Gastrocnemius medialis (tissue), 4 donors: ENCODE measurements at regions not wholly inside any gene's neighbourhood (a gene's known extent, or its start where the extent isn't known, plus 50 kb on each side); places are given as distances from the start of the nearest gene placed in this dataset.

Experiments used
- ATAC-seq, 2 donors: fragments of 150-250 bp; one replicate each; pipeline ENCODE4 v1.9.1; 2016
- DNase-seq, 2 donors: peaks; one replicate each; pipeline ENCODE4 v3.0.0-alpha.2; 2019
- H3K27ac ChIP-seq, 4 donors: fragments of 200-600 bp; sonication (generic); 1 replicate in 1 of 4; 2 replicates in 3 of 4; pipeline ENCODE4 v1.5.1; 2016 to 2018; ENCODE audit warnings: mild to moderate bottlenecking in 2 of 4, moderate library complexity in 1 of 4
- H3K27me3 ChIP-seq, 3 donors: fragments of 200-600 bp; sonication (generic) in 2 of 3; 1 replicate in 1 of 3; 2 replicates in 2 of 3; pipeline versions ENCODE4 v1.5.1 to v1.6.0; 2016 to 2019; ENCODE audit warnings: mild to moderate bottlenecking in 1 of 3, moderate library complexity in 1 of 3
- H3K36me3 ChIP-seq, 2 donors: fragments of 200-600 bp; sonication (generic) in 1 of 2; one replicate each; pipeline ENCODE4 v1.5.1; 2017 to 2018
- H3K4me1 ChIP-seq, 2 donors: fragments of 200-600 bp; sonication (generic) in 1 of 2; one replicate each; pipeline ENCODE4 v1.5.1; 2016 to 2017; ENCODE audit warnings: mild to moderate bottlenecking in 2 of 2
- H3K4me3 ChIP-seq, 4 donors: fragments of 200-600 bp; sonication (generic) in 3 of 4; 1 replicate in 1 of 4; 2 replicates in 3 of 4; pipeline ENCODE4 v1.5.1; 2016 to 2019; ENCODE audit warnings: mild to moderate bottlenecking in 2 of 4
- H3K9me3 ChIP-seq, 3 donors: fragments of 200-600 bp; sonication (generic) in 2 of 3; 1 replicate in 1 of 3; 2 replicates in 2 of 3; pipeline ENCODE4 v1.5.1; 2016 to 2019
- CTCF ChIP-seq, 5 experiments: fragments of 450-650 bp in 3 of 5; fragments of 200-600 bp in 2 of 5; sonication (generic) in 2 of 5; IDR thresholded peaks in 4 of 5; conservative IDR thresholded peaks in 1 of 5; 1 replicate in 4 of 5; 2 replicates in 1 of 5; pipeline ENCODE4 v1.5.1; 2016 to 2019; ENCODE audit warnings: antibody characterized with exemption in 5 of 5, mild to moderate bottlenecking in 3 of 5, moderate library complexity in 3 of 5
- POLR2A ChIP-seq, 2 donors: fragments of 450-650 bp; IDR thresholded peaks; one replicate each; pipeline ENCODE4 v1.6.1; 2017; ENCODE audit warnings: antibody characterized with exemption in 2 of 2, mild to moderate bottlenecking in 2 of 2, moderate library complexity in 2 of 2
- in situ Hi-C, 4 donors: fragments of 200-750 bp; cut with MboI; loops; one replicate each; pipeline versions ENCODE4 v1.15.0 to v1.8.0; 2017; ENCODE audit warnings: low sequenced_read_pairs in 4 of 4
- intact Hi-C: fragments of 100-400 bp; cut with DNase I; formaldehyde crosslinking; loops from one replicate; pipeline ENCODE4 v1.15.1; 2023; ENCODE audit warnings: low total_unique reads

- ATAC-seq (no peak), DNase-seq (no peak)
- Histone ChIP-seq H3K27me3 (peaks cover 11 to 21% (median 16%) of the 10 kb centered on the region in 3 donors), H3K9me3 (no peaks in the 10 kb centered on the region), H3K4me1 (no peaks in the 10 kb centered on the region), H3K36me3 (no peaks in the 10 kb centered on the region), H3K4me3 (no peak overlapping the region), H3K27ac (no peak overlapping the region)
- TF ChIP-seq POLR2A (IDR thresholded peaks at IDR 0.05) (no peak), CTCF (IDR thresholded peaks at IDR 0.05 in 4 of 5, conservative IDR thresholded peaks at IDR 0.05 in 1 of 5) (no peak)
- in situ Hi-C loops, result no loop called here
- intact Hi-C loops, result no loop called here
Measured at GRCh38 chr11:70881948-70882715, 370.2 kb downstream of the SHANK2 start.

GRCh38 chr11:70882716-70883085 is 369.7 kb downstream of the SHANK2 start:
- H3K4me1 ChIP-seq, result no peaks in the 10 kb centered on the region
- ATAC-seq (no peak), DNase-seq (no peak)
- in situ Hi-C loops (no loop called here), intact Hi-C loops (no loop called here)
- no peak overlapping the region for H3K4me3 ChIP-seq
- TF ChIP-seq CTCF (IDR thresholded peaks at IDR 0.05 in 4 of 5, conservative IDR thresholded peaks at IDR 0.05 in 1 of 5) (no peak), POLR2A (IDR thresholded peaks at IDR 0.05) (no peak)
- peaks cover 11 to 21% (median 16%) of the 10 kb centered on the region in 3 donors for H3K27me3 ChIP-seq
- no peaks in the 10 kb centered on the region for H3K9me3 ChIP-seq
- no peak overlapping the region for H3K27ac ChIP-seq
- no peaks in the 10 kb centered on the region for H3K36me3 ChIP-seq

- ATAC-seq (no peak), DNase-seq (no peak)
- H3K4me1 ChIP-seq, result no peaks in the 10 kb centered on the region
- H3K9me3 ChIP-seq, result no peaks in the 10 kb centered on the region
- H3K36me3 ChIP-seq, result no peaks in the 10 kb centered on the region
- H3K4me3 ChIP-seq, result no peak overlapping the region
- H3K27me3 ChIP-seq, result peaks cover 11 to 21% (median 16%) of the 10 kb centered on the region in 3 donors
- no peak overlapping the region for H3K27ac ChIP-seq
- intact Hi-C loops, result no loop called here
- in situ Hi-C loops, result no loop called here
- TF ChIP-seq CTCF (IDR thresholded peaks at IDR 0.05 in 4 of 5, conservative IDR thresholded peaks at IDR 0.05 in 1 of 5), result no peak
- no peak for TF ChIP-seq POLR2A (IDR thresholded peaks at IDR 0.05)
Measured at GRCh38 chr11:70883323-70883940, 368.9 kb downstream of the SHANK2 start.

- in situ Hi-C loops (no loop called here), intact Hi-C loops (no loop called here)
- no peak overlapping the region for H3K27ac ChIP-seq
- ATAC-seq (no peak), DNase-seq (no peak)
- H3K36me3 ChIP-seq, result no peaks in the 10 kb centered on the region
- H3K9me3 ChIP-seq, result no peaks in the 10 kb centered on the region
- no peak overlapping the region for H3K4me3 ChIP-seq
- peaks cover 11 to 21% (median 16%) of the 10 kb centered on the region in 3 donors for H3K27me3 ChIP-seq
- no peaks in the 10 kb centered on the region for H3K4me1 ChIP-seq
- TF ChIP-seq CTCF (IDR thresholded peaks at IDR 0.05 in 4 of 5, conservative IDR thresholded peaks at IDR 0.05 in 1 of 5), result no peak
- TF ChIP-seq POLR2A (IDR thresholded peaks at IDR 0.05), result no peak
Measured at GRCh38 chr11:70883973-70884623, 368.3 kb downstream of the SHANK2 start.
